ENCODE measurements at regions not wholly inside any gene's neighbourhood (a gene's known extent, or its start where the extent isn't known, plus 50 kb on each side); places are given as distances from the start of the nearest gene placed in this dataset.

GRCh38 chr1:227433663-227434341 lies 115.5 kb upstream of the CDC42BPA start:
- TF ChIP-seq, protein P1, sequence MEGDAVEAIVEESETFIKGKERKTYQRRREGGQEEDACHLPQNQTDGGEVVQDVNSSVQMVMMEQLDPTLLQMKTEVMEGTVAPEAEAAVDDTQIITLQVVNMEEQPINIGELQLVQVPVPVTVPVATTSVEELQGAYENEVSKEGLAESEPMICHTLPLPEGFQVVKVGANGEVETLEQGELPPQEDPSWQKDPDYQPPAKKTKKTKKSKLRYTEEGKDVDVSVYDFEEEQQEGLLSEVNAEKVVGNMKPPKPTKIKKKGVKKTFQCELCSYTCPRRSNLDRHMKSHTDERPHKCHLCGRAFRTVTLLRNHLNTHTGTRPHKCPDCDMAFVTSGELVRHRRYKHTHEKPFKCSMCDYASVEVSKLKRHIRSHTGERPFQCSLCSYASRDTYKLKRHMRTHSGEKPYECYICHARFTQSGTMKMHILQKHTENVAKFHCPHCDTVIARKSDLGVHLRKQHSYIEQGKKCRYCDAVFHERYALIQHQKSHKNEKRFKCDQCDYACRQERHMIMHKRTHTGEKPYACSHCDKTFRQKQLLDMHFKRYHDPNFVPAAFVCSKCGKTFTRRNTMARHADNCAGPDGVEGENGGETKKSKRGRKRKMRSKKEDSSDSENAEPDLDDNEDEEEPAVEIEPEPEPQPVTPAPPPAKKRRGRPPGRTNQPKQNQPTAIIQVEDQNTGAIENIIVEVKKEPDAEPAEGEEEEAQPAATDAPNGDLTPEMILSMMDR (IDR thresholded peaks at IDR 0.05) = no peak
- WGBS (ENCODE audit: insufficient coverage) = 92% methylated on average over 8 of the region's 8 CpGs
- Mint-ChIP-seq H3K27me3 (ENCODE audit: low read depth in 2 of 2) (peaks cover 20 to 33% of the 10 kb centered on the region in 2 donors), H3K9me3 (no peaks in the 10 kb centered on the region), H3K36me3 (no peaks in the 10 kb centered on the region), H3K27ac (no peak overlapping the region), H3K4me3 (no peak overlapping the region), H3K4me1 (no peaks in the 10 kb centered on the region)
- ATAC-seq = no peak
- peaks cover 5% of the 10 kb centered on the region for H3K27me3 ChIP-seq (ENCODE audit: control insufficient read depth, insufficient read depth, low read length)
- H3K9me3 ChIP-seq (ENCODE audit: control insufficient read depth, insufficient read depth, low read length) = no peaks in the 10 kb centered on the region
- no peaks in the 10 kb centered on the region for H3K36me3 ChIP-seq (ENCODE audit: control insufficient read depth, insufficient read depth, low read length)
- H3K4me3 ChIP-seq (ENCODE audit: low read length) = no peak overlapping the region
- no peak overlapping the region for H3K27ac ChIP-seq (ENCODE audit: low read length)
- H3K4me1 ChIP-seq (ENCODE audit: control insufficient read depth, insufficient read depth, low read length) = no peaks in the 10 kb centered on the region
- intact Hi-C loops (cut with micrococcal nuclease) = no loop called here
- no peak for DNase-seq

- H3K9me3 ChIP-seq (ENCODE audit: control insufficient read depth, insufficient read depth, low read length) = no peaks in the 10 kb centered on the region
- no peaks in the 10 kb centered on the region for H3K36me3 Mint-ChIP-seq
- WGBS (ENCODE audit: insufficient coverage) = 72% methylated on average over 3 of the region's 3 CpGs
- no peak overlapping the region for H3K27ac ChIP-seq (ENCODE audit: low read length)
- no peaks in the 10 kb centered on the region for H3K9me3 Mint-ChIP-seq
- H3K36me3 ChIP-seq (ENCODE audit: control insufficient read depth, insufficient read depth, low read length) = no peaks in the 10 kb centered on the region
- no peaks in the 10 kb centered on the region for H3K4me1 ChIP-seq (ENCODE audit: control insufficient read depth, insufficient read depth, low read length)
- TF ChIP-seq, protein P1 (IDR thresholded peaks at IDR 0.05) = no peak
- no peaks in the 10 kb centered on the region for H3K4me1 Mint-ChIP-seq
- no peak overlapping the region for H3K4me3 ChIP-seq (ENCODE audit: low read length)
- H3K27ac Mint-ChIP-seq = no peak overlapping the region
- peaks cover 5% of the 10 kb centered on the region for H3K27me3 ChIP-seq (ENCODE audit: control insufficient read depth, insufficient read depth, low read length)
- H3K27me3 Mint-ChIP-seq (ENCODE audit: low read depth in 2 of 2) = peaks cover 20 to 24% of the 10 kb centered on the region in 2 donors
- ATAC-seq = no peak
- intact Hi-C loops (cut with micrococcal nuclease) = no loop called here
- no peak for DNase-seq
- H3K4me3 Mint-ChIP-seq = no peak overlapping the region
These were observed 114.7 kb upstream of the CDC42BPA start for GRCh38 chr1:227432981-227433380.

DNA sequence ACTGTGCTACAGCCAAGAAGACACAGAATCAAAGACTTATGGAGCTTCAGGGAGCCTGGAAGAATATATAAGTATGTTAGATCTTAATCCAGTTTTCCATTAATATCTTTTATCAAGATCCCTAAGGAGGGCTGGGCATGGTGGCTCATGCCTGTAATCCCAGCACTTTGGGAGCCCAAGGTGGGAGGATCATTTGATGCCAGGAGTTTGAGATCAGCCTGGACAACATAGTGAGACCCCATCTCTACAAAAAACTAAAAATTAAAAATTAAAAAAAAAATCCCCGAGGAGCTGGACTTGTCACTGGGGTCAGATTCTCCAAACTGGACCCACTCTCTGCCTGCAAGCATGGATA lies 113.9 kb upstream of the CDC42BPA start:
- H3K4me1 ChIP-seq (ENCODE audit: control insufficient read depth, insufficient read depth, low read length) = no peaks in the 10 kb centered on the region
- no peak overlapping the region for H3K4me3 Mint-ChIP-seq
- H3K4me3 ChIP-seq (ENCODE audit: low read length) = no peak overlapping the region
- WGBS (ENCODE audit: insufficient coverage) = 80% methylated on average over 1 of the region's 1 CpG
- H3K27ac ChIP-seq (ENCODE audit: low read length) = no peak overlapping the region
- no peaks in the 10 kb centered on the region for H3K9me3 Mint-ChIP-seq
- no peaks in the 10 kb centered on the region for H3K4me1 Mint-ChIP-seq
- no peak overlapping the region for H3K27ac Mint-ChIP-seq
- H3K27me3 ChIP-seq (ENCODE audit: control insufficient read depth, insufficient read depth, low read length) = no peaks in the 10 kb centered on the region
- no peaks in the 10 kb centered on the region for H3K36me3 ChIP-seq (ENCODE audit: control insufficient read depth, insufficient read depth, low read length)
- intact Hi-C loops (cut with micrococcal nuclease) = no loop called here
- TF ChIP-seq, protein P1 (IDR thresholded peaks at IDR 0.05) = no peak
- DNase-seq = no peak
- H3K27me3 Mint-ChIP-seq (ENCODE audit: low read depth in 2 of 2) = peaks cover 15 to 22% of the 10 kb centered on the region in 2 donors
- no peaks in the 10 kb centered on the region for H3K9me3 ChIP-seq (ENCODE audit: control insufficient read depth, insufficient read depth, low read length)
- no peaks in the 10 kb centered on the region for H3K36me3 Mint-ChIP-seq
- ATAC-seq = no peak

Data from natural killer cell (primary cell).